ENCODE measurements at regions not wholly inside any gene's neighbourhood (a gene's known extent, or its start where the extent isn't known, plus 50 kb on each side); places are given as distances from the start of the nearest gene placed in this dataset.

DNA sequence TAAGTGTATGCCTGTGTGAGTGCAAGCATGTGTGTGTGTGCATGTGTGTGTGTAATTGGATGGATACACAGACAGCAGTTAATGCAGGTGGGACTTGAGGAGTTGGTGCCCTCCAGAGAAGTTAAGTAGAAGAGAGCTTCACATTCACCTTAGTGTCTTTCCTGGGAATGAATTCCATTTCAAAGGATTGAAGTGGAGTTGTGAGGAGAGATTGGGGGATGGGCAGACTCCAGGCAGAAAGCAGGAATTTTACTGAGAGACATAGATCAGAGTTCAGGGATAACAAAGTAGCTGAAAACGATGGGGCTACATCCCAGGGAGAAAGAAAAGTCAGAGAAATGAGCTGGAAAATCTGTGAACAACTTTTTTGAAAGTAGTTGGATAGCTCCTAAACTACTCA lies 464.4 kb downstream of the TCERG1L start:
- no peak for DNase-seq

DNA sequence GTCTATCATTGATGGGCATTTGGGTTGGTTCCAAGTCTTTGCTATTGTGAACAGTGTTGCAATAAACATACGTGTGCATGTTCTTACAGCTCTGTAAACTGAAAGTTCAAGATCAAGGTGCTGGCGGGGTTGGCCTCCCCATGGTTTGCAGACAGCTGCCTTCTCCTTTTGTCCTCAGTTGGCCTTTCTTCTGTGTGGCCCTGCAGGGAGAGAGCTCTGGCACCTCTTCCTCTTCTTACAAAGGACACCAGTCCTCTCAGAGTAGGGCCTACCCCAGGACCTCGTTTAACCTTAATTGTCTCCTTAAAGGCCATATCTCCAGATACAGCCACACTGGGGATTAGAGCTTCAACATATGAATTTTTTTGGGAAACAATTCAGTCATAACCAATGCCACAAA lies 462.7 kb downstream of the TCERG1L start:
- DNase-seq: no peak

- no peak for DNase-seq
Observed at GRCh38 chr10:130854151-130854550, 457.4 kb downstream of the TCERG1L start.

DNA sequence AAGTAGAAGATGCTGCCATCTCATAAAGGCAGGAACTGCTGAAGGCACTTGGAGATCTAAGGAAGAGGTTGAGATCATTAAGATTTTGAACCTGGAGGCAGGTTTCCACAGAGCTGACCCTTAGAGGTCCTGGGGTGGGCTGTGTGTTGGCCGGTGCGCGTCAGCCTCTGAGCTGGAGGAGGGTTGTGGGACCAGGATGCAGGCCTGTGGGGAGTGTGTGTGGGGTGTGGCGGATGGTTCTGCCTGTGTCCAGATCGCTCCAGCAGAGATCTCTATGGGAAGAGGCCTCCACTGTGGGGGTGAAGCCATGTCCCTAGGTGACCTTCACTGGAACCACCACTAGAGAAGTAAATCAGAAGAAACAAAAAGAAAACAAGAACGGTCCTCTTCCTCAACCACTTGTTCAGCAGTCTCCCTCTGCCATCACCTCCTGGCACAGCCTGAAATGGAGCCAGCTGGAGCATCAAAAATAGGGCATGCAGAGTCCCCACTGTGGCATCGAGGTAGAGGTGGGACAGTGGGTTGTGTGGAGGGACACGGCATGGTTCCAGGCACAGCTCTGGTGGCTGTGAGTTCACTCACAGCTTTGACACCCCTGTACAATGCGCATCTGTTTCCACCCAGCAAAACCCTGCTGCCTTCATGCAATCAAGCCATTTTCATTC lies 453.8 kb downstream of the TCERG1L start:
- DNase-seq: no peak

- DNase-seq: no peak
Observed at GRCh38 chr10:130858626-130859025, 452.9 kb downstream of the TCERG1L start.

- DNase-seq: no peak
Observed at GRCh38 chr10:130859427-130859826, 452.1 kb downstream of the TCERG1L start.

DNA sequence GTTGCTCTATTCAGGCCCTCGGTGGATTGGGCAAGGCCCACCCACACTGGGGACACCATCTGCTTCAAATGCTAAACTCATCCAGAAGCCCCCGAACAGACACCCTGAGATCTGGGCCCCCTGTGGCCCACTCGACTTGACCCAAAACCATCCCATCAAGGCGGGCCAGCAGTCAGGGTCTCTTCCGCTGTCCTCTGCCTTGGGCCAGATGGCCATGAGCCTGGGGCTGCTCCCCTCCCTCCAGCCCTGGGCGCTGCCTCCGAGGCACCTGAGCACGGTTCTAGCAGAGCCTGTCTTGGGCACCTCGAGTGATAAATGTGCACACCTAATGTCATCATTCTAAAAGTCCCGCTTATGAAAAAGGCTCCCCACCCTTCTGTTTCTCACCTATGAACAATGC lies 449.4 kb downstream of the TCERG1L start:
- no peak for DNase-seq

DNA sequence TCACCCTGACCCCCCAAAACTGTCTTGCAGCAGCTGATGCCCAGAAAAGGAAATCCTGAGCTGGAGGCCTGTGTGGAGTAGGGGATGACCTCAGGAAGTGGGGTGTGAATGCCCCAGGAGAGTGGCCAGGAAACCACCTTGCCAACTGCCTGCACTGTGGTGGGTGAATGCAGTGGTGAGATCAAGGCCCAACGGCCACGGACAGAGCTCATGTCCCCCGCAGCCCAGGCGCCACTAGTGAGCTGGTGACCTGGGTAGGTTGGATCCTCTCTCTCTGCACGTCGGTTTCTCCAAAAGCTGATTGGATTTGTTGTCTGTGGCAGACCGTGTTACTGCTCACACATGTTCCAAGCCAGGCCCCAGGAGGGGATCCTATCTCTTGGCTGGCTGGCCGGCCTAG lies 448.9 kb downstream of the TCERG1L start:
- no peak for DNase-seq

GRCh38 chr10:130863044-130863443 lies 448.5 kb downstream of the TCERG1L start:
- DNase-seq: no peak

DNA sequence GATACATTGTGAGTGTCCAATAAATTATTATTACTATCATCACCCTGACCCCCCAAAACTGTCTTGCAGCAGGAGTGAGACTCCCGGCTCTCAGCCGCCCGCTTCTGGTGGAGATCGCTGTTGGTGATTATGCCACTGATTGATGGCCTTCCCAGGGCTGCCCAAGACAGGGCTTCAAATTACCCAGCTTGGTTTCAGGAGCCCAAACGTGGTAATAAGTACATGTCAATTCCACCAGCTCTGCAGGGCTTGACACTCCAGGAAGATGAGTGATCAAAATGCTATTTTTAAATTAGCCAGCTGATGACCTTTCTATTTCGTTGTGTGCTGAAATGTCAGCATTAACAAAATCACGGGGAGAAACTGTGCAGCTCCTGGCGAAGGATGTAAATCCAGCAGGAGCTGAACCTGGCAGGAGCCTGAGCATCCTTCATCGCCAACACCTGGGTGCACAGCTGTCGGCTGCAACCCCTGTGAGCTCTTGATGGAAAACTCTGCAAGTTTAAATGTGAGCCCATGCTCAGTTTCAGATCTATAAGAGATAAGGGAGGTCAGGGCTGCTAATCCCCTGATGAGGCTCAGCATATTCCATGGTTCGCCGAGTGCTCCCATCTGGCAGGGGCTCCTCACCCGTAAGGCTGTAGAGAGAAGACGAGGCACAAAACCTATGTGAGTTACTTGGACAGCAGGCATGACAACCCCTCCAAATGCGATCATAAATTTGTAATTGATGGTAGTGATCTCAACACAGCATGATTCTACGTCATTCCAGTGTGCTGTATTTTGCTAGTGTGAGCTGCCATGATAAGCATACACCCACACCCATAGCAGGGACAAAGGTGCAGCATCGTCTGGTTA lies 446.3 kb downstream of the TCERG1L start:
- DNase-seq: no peak

DNA sequence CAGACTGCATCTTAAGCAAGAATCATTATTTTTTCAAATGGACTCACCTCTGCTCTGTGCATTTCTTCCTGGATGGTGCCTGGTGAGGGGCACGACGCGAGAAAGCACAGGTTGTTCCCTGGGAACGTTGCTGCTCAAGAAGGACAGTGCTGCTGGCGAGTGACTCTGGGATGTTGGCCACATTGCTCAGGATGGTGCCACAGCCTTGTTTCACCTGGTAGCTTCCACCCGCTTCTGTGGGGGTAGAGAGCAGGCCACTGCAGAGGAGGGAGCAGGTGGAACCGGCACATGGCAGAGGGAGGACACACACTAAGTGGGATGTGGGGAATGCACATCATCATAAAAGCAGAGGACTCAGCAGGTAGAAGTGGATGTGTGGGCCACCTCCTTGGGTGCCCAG lies 444.7 kb downstream of the TCERG1L start:
- DNase-seq: no peak

DNA sequence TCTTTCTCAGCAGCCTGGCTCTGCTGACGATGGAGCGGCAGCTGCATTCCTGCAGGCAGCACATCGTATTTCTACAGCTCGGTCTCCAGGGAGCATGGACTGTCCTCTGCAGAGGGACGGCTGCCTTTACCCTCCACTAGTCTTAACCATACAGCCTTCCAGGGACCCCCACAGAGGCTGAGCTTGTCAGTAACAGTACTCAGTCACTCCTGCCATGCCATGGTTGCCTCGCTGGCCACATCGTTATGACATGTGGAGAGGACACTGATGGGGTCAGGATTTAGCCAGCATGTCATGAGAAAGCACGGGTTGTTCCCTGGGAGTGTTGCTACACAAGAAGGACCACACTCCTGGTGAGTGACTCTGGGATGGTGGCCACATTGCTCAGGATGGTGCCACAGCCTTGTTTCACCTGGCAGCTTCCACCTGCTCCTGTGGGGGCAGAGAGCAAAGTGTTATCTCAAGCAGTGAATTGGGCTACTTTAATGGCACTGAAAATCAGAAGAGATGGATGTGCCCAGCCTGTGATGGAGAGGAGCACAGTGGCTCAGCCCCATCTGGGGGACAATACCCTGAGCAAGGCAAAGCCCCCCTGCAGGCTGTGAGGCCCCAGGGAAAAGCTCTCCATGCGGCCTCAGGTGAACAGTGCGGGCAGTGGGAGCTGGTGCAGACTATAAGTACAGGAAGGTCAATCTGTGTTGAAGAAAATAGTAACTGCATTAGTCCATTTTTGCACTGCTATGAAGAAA lies 443.9 kb downstream of the TCERG1L start:
- DNase-seq: no peak

DNA sequence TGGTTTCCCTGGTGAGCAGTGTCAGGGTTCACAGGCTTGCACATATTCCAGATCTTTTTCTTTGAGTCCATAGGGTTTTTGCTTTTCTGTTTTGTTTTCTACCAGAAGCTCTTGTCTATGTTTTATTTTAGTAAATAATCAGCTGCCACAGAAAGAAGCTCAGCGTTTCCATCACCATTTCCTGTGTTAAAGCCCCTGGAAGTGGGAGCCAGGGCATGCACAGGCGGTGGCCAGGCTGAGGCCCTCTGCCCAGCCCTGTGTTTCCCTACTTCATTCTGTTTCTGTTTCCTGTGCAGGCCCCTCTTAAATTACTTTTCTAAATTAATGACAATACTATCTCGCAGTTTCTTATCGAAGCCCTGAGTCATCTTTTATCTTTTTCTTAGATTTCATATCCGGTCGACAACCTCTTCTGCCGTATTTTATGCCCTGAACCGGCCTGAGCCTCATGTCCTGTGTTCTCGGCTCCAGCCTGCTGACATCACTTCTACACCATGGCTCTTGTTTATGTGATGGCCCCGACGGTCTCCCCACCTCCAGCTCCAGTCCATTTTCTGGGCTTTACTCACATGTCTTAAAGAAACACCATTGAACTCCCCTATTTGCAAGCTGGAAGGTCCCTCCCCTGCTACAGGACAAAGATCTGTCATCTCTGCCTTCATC lies 442.2 kb downstream of the TCERG1L start:
- no peak for DNase-seq

- no peak for DNase-seq
Observed at GRCh38 chr10:130871406-130871805, 440.1 kb downstream of the TCERG1L start.

- DNase-seq: no peak
Observed at GRCh38 chr10:130873636-130874035, 437.9 kb downstream of the TCERG1L start.

- DNase-seq: no peak
Observed at GRCh38 chr10:130875116-130875515, 436.4 kb downstream of the TCERG1L start.

DNA sequence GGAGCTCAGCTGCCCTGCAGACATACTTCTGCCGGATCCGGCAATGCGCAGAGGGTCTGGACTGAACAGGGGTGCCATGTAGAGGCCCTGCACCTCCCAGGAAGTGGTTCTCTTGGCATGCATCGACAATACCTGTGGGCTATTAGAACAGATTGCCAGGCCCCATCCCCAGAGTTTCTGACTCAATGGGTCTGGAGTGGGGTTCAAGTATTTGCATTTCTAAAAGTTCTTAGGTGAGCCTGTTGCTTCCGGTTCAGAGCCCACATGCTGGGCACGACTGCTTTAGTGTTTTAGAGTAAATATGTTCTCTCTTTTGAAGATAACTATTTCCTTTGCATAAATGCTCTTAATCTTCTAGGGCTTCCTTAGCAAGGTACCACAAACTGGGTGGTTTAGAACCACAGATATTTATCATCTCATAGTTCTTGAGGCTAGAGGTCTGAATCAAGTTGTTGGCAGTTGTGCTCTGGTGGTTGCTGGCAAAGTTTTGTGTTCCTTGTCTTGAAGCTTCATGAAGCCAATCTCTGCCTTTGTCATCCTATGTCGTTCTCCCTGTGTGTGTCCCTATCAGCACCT lies 435.5 kb downstream of the TCERG1L start:
- DNase-seq: no peak

- no peak for DNase-seq
Observed at GRCh38 chr10:130877126-130877525, 434.4 kb downstream of the TCERG1L start.

GRCh38 chr10:130878131-130878530 lies 433.4 kb downstream of the TCERG1L start:
- no peak for DNase-seq

GRCh38 chr10:130882906-130883305 lies 428.6 kb downstream of the TCERG1L start:
- DNase-seq: no peak

GRCh38 chr10:130884456-130884855 lies 427.1 kb downstream of the TCERG1L start:
- no peak for DNase-seq

DNA sequence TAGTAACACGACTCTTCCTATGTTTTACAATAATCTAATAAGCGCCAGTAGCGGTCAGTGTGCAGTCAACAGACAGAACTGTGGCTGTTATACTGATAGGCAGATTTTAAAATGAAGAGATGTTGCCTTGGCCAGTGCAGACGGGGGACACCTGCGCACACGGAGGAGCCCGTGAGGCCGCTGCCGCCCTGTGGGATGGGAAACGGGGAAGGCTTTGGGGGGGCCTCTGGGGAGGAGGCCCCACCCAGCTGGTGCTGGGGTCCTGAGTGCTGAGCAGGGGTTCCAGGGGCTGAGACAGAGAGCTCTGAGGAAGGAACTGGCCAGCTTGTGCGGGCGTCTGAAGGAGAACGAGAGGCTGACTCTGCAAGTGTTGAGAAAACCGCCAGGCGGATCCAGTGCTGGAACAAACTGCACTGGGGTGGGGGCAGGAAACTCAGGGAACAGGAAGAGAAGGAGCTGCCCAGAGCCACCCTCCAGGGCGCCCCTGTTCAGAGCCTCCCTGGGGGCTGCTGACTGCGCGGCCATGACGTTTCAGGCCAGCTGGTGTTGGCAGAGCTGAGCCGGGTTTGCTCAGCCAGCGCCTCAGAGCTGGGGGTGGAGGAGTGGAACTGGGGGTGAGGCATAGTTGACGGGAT lies 426.4 kb downstream of the TCERG1L start:
- no peak for DNase-seq

Data from suppressor macrophage (primary cell).